CD4-positive, alpha-beta T cell (primary cell): ENCODE measurements at regions not wholly inside any gene's neighbourhood (a gene's known extent, or its start where the extent isn't known, plus 50 kb on each side); places are given as distances from the start of the nearest gene placed in this dataset.

ENCODE experiments used
- ATAC-seq: fragments of 200-7000 bp; cut with Tn5 transposase; one replicate; pipeline ENCODE4 v1.10.0; 2022; ENCODE audit warnings: mild to moderate bottlenecking; ENCODE audit not compliant: poor library complexity
- CTCF ChIA-PET: fragments of 350-600 bp; sonication (Branson Sonifier 250); formaldehyde crosslinking; loops from one replicate; lab custom pipeline; 2021; ENCODE audit warnings: antibody characterized with exemption, inconsistent platforms; lab: Charles Lee
- POLR2A ChIA-PET: fragments of 350-600 bp; sonication (Branson Sonifier 250); formaldehyde crosslinking; loops from one replicate; lab custom pipeline; 2021; ENCODE audit warnings: antibody characterized with exemption, inconsistent platforms; lab: Charles Lee
- DNase-seq, 14 experiments: peaks; one replicate each; pipeline ENCODE4 v3.0.0-alpha.2; 2013 to 2020; ENCODE audit warnings: mixed read lengths in 2 of 14
- H3K27ac ChIP-seq, 2 donors: one replicate each; pipeline versions ENCODE4 v1.5.1 to v1.7.0; 2013; ENCODE audit warnings: low read length in 2 of 2, low read depth in 1 of 2, mild to moderate bottlenecking in 1 of 2
- H3K27me3 ChIP-seq, 2 experiments: 1 replicate in 1 of 2; 2 replicates in 1 of 2; pipeline versions ENCODE4 v1.6.1 to v1.7.0; 2013; ENCODE audit warnings: low read length in 2 of 2, control low read depth in 1 of 2, mild to moderate bottlenecking in 1 of 2, moderate library complexity in 1 of 2; ENCODE audit not compliant: insufficient read depth in 2 of 2, control insufficient read depth in 1 of 2
- H3K36me3 ChIP-seq: one replicate; pipeline ENCODE4 v1.6.1; 2013; ENCODE audit warnings: low read length, control low read depth; ENCODE audit not compliant: insufficient read depth
- H3K4me1 ChIP-seq: one replicate; pipeline ENCODE4 v1.6.1; 2013; ENCODE audit warnings: low read length, control low read depth; ENCODE audit not compliant: insufficient read depth
- H3K4me3 ChIP-seq: one replicate; pipeline ENCODE4 v1.5.1; 2013; ENCODE audit warnings: mild to moderate bottlenecking, low read length, moderate library complexity
- H3K9me3 ChIP-seq, 2 experiments: 1 replicate in 1 of 2; 2 replicates in 1 of 2; pipeline versions ENCODE4 v1.6.1 to v1.7.0; 2013; ENCODE audit warnings: low read length in 2 of 2, mild to moderate bottlenecking in 2 of 2, control low read depth in 1 of 2, moderate library complexity in 1 of 2; ENCODE audit not compliant: control insufficient read depth in 1 of 2, insufficient read depth in 1 of 2
- H3K27ac Mint-ChIP-seq: one replicate; pipeline ENCODE4 v1.8.0; 2020; ENCODE audit warnings: mixed read lengths
- H3K27me3 Mint-ChIP-seq: one replicate; pipeline ENCODE4 v1.8.0; 2021; ENCODE audit warnings: mixed read lengths
- H3K36me3 Mint-ChIP-seq: one replicate; pipeline ENCODE4 v1.8.0; 2021; ENCODE audit warnings: low read depth, mixed read lengths
- H3K4me1 Mint-ChIP-seq: one replicate; pipeline ENCODE4 v1.8.0; 2021; ENCODE audit warnings: low read depth, mixed read lengths
- H3K4me3 Mint-ChIP-seq: one replicate; pipeline ENCODE4 v1.8.0; 2020; ENCODE audit warnings: mild to moderate bottlenecking, mixed read lengths
- H3K9me3 Mint-ChIP-seq: one replicate; pipeline ENCODE4 v1.8.0; 2020; ENCODE audit warnings: mixed read lengths
- intact Hi-C, 2 experiments: fragments of 100-400 bp; cut with DNase I in 1 of 2; cut with micrococcal nuclease in 1 of 2; formaldehyde crosslinking; loops; one replicate each; pipeline versions ENCODE4 v1.15.1 to v1.9.0; 2023 to 2025; cut with DNase I, micrococcal nuclease
- TF ChIP-seq, protein P1 (sequence below): fragments of 200-600 bp; IDR thresholded peaks from one replicate; pipeline ENCODE4 v1.8.0; 2022; ENCODE audit warnings: antibody characterized with exemption, mild to moderate bottlenecking

DNA sequence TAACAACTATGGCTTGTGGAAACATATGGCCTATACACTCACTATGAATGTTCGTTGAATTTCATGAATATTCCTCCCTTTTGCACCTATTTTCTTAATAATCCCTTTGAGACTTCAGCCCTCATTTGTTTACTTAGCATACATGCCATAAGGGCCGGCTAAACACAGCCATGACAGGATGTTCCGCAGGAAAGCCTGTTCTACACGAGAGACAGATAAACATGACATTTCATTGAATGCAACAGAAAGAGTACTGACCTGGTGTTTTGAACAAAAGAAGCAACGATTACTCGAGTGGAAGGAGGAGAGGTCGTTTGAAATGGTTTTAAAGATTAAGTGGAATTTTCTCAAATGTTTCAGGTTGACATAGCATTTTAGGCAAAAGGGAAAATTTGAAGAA is 459.5 kb upstream of the CXADR start:
- no peak for DNase-seq
- intact Hi-C loops = no loop called here
- TF ChIP-seq, protein P1, sequence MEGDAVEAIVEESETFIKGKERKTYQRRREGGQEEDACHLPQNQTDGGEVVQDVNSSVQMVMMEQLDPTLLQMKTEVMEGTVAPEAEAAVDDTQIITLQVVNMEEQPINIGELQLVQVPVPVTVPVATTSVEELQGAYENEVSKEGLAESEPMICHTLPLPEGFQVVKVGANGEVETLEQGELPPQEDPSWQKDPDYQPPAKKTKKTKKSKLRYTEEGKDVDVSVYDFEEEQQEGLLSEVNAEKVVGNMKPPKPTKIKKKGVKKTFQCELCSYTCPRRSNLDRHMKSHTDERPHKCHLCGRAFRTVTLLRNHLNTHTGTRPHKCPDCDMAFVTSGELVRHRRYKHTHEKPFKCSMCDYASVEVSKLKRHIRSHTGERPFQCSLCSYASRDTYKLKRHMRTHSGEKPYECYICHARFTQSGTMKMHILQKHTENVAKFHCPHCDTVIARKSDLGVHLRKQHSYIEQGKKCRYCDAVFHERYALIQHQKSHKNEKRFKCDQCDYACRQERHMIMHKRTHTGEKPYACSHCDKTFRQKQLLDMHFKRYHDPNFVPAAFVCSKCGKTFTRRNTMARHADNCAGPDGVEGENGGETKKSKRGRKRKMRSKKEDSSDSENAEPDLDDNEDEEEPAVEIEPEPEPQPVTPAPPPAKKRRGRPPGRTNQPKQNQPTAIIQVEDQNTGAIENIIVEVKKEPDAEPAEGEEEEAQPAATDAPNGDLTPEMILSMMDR = no peak
- H3K27me3 Mint-ChIP-seq = no peaks in the 10 kb centered on the region
- H3K4me3 Mint-ChIP-seq = no peak overlapping the region
- POLR2A ChIA-PET = no interaction called here
- H3K4me1 Mint-ChIP-seq = no peaks in the 10 kb centered on the region
- Histone ChIP-seq H3K27me3 (no peaks in the 10 kb centered on the region), H3K27ac (no peak overlapping the region), H3K9me3 (peaks cover 0 to 8% of the 10 kb centered on the region in 2 experiments), H3K4me1 (no peaks in the 10 kb centered on the region), H3K4me3 (no peak overlapping the region), H3K36me3 (no peaks in the 10 kb centered on the region)
- no peak overlapping the region for H3K27ac Mint-ChIP-seq
- ATAC-seq = no peak
- no peaks in the 10 kb centered on the region for H3K36me3 Mint-ChIP-seq
- CTCF ChIA-PET = no interaction called here
- H3K9me3 Mint-ChIP-seq = peaks cover 5% of the 10 kb centered on the region

DNA sequence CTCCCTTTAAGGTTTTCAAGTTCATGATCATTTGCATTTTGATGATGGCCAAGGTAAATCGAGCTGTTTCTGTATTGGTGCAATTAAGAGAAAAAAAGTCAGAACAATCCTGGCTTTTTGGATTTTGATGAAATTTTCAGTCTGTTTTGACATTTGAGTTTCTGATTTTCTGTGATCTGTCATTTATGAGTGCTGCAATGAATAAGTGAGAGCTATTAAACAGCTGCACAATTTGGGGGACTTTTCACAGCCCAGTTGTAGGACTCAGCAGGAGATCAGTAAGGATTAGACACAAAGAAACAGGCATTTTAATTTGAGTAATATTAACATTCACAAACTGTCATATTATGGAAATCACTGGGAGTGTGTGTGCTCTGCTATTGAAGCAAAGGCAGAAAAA is 452.9 kb upstream of the CXADR start:
- Mint-ChIP-seq H3K27me3 (no peaks in the 10 kb centered on the region), H3K9me3 (peaks cover 7% of the 10 kb centered on the region), H3K4me3 (no peak overlapping the region), H3K27ac (no peak overlapping the region), H3K36me3 (no peaks in the 10 kb centered on the region), H3K4me1 (no peaks in the 10 kb centered on the region)
- TF ChIP-seq, protein P1 = no peak
- Histone ChIP-seq H3K36me3 (no peaks in the 10 kb centered on the region), H3K4me1 (no peaks in the 10 kb centered on the region), H3K9me3 (no peaks in the 10 kb centered on the region), H3K4me3 (no peak overlapping the region), H3K27me3 (no peaks in the 10 kb centered on the region), H3K27ac (no peak overlapping the region)
- ChIA-PET POLR2A (no interaction called here), CTCF (no interaction called here)
- no peak for DNase-seq
- no peak for ATAC-seq
- intact Hi-C loops = no loop called here

DNA sequence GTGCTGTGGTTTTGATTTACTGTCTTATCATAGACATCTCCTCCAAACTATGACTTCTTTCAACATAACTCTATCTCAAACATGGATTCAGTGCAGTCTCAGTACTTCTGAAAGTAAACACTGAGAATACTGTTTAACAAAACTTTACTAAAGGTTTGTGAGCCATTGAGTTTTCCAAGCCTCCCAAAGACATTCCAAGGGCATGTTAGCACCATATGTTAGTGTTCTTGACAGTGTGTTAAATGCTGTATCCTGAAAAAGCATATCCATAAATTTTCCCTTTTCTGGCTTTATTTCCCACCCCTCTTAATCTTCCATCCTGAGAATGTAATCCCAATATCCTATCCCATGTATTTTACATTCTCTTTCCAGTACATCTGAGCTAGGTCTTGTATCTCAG is 446.8 kb upstream of the CXADR start:
- TF ChIP-seq, protein P1 = no peak
- Mint-ChIP-seq H3K4me3 (no peak overlapping the region), H3K27me3 (no peaks in the 10 kb centered on the region), H3K36me3 (no peaks in the 10 kb centered on the region), H3K27ac (no peak overlapping the region), H3K9me3 (peaks cover 12% of the 10 kb centered on the region), H3K4me1 (no peaks in the 10 kb centered on the region)
- Histone ChIP-seq H3K4me3 (no peak overlapping the region), H3K27me3 (no peaks in the 10 kb centered on the region), H3K27ac (no peak overlapping the region), H3K9me3 (no peaks in the 10 kb centered on the region), H3K36me3 (no peaks in the 10 kb centered on the region), H3K4me1 (no peaks in the 10 kb centered on the region)
- ChIA-PET CTCF (no interaction called here), POLR2A (no interaction called here)
- ATAC-seq (no peak), DNase-seq (no peak)
- intact Hi-C loops = no loop called here
